HepG2 (cell line): ENCODE measurements at regions not wholly inside any gene's neighbourhood (a gene's known extent, or its start where the extent isn't known, plus 50 kb on each side); places are given as distances from the start of the nearest gene placed in this dataset.

ENCODE experiments used
- CCAR2 ChIP-seq: fragments of 200-400 bp; formaldehyde crosslinking; optimal IDR thresholded peaks from 2 replicates; pipeline ENCODE3; 2018; ENCODE audit warnings: low read depth, mild to moderate bottlenecking, low read length, moderate library complexity
- CHCHD3 ChIP-seq: sonication (generic); formaldehyde crosslinking; IDR thresholded peaks from 2 replicates; pipeline ENCODE4 v1.8.0; 2022; ENCODE audit warnings: mild to moderate bottlenecking, missing genetic modification reagents, moderate library complexity
- DPF2 ChIP-seq: sonication (generic); formaldehyde crosslinking; IDR thresholded peaks from 2 replicates; pipeline ENCODE4 v1.4.0; 2020; ENCODE audit warnings: mild to moderate bottlenecking, low read depth, missing genetic modification reagents, borderline replicate concordance
- FOXC1 ChIP-seq: sonication (generic); formaldehyde crosslinking; IDR thresholded peaks from 2 replicates; pipeline ENCODE4 v1.8.0; 2022; ENCODE audit warnings: mild to moderate bottlenecking, missing genetic modification reagents, borderline replicate concordance
- HHEX ChIP-seq: IDR thresholded peaks from 2 replicates; pipeline ENCODE4 v1.6.1; 2016; ENCODE audit warnings: control low read depth
- HMG20A ChIP-seq: IDR thresholded peaks from 2 replicates; pipeline ENCODE4 v1.6.1; 2016; ENCODE audit warnings: borderline replicate concordance
- HMGXB4 ChIP-seq, 2 experiments: sonication (generic) in 1 of 2; formaldehyde crosslinking in 1 of 2; IDR thresholded peaks; 2 replicates each; pipeline versions ENCODE4 v1.4.0 to v1.6.1; 2018 to 2020; ENCODE audit warnings: missing genetic modification reagents in 2 of 2, borderline replicate concordance in 1 of 2, low read depth in 1 of 2, mild to moderate bottlenecking in 1 of 2, missing biosample characterization in 1 of 2
- HOMEZ ChIP-seq: IDR thresholded peaks from 2 replicates; pipeline ENCODE4 v1.6.1; 2016; ENCODE audit warnings: low read depth
- IRX3 ChIP-seq: sonication (generic); formaldehyde crosslinking; IDR thresholded peaks from 2 replicates; pipeline ENCODE4 v1.8.1; 2023; ENCODE audit warnings: mild to moderate bottlenecking, low read depth, missing genetic modification reagents, borderline replicate concordance
- JDP2 ChIP-seq: sonication (generic); formaldehyde crosslinking; IDR thresholded peaks from 2 replicates; pipeline ENCODE4 v1.8.1; 2022; ENCODE audit warnings: missing genetic modification reagents, borderline replicate concordance
- LCORL ChIP-seq, 2 experiments: fragments of 450-650 bp in 1 of 2; sonication (generic) in 1 of 2; formaldehyde crosslinking in 1 of 2; IDR thresholded peaks; 2 replicates each; pipeline versions ENCODE4 v1.5.0 to v1.6.1; 2017 to 2020; ENCODE audit warnings: antibody characterized with exemption in 1 of 2, missing genetic modification reagents in 1 of 2
- MAZ ChIP-seq, 2 experiments: sonication (generic) in 1 of 2; formaldehyde crosslinking in 1 of 2; IDR thresholded peaks; 2 replicates each; pipeline versions ENCODE4 v1.5.0 to v1.6.1; 2012 to 2020; ENCODE audit warnings: low read depth in 2 of 2, mild to moderate bottlenecking in 2 of 2, borderline replicate concordance in 1 of 2, improper control_type of control experiment in 1 of 2, low read length in 1 of 2, missing genetic modification reagents in 1 of 2, moderate library complexity in 1 of 2
- NKX3-1 ChIP-seq: sonication (generic); formaldehyde crosslinking; IDR thresholded peaks from 2 replicates; pipeline ENCODE4 v1.5.0; 2020; ENCODE audit warnings: missing genetic modification reagents
- NR1H2 ChIP-seq: sonication (generic); formaldehyde crosslinking; IDR thresholded peaks from 2 replicates; pipeline ENCODE4 v1.8.1; 2022; ENCODE audit warnings: low read depth, missing genetic modification reagents, borderline replicate concordance
- RBAK ChIP-seq: sonication (generic); formaldehyde crosslinking; IDR thresholded peaks from 2 replicates; pipeline ENCODE4 v1.5.1; 2020; ENCODE audit warnings: mild to moderate bottlenecking, missing genetic modification reagents
- RFXAP ChIP-seq: sonication (generic); formaldehyde crosslinking; IDR thresholded peaks from 2 replicates; pipeline ENCODE4 v1.4.0; 2020; ENCODE audit warnings: missing genetic modification reagents, borderline replicate concordance
- RNF2 ChIP-seq: fragments of 450-650 bp; conservative IDR thresholded peaks from 2 replicates; pipeline ENCODE4 v1.6.1; 2016; ENCODE audit warnings: low read depth
- SP2 ChIP-seq: sonication (generic); formaldehyde crosslinking; IDR thresholded peaks from 2 replicates; pipeline ENCODE4 v1.5.1; 2020; ENCODE audit warnings: mild to moderate bottlenecking, missing genetic modification reagents
- SP5 ChIP-seq: IDR thresholded peaks from 2 replicates; pipeline ENCODE4 v1.6.1; 2016; ENCODE audit warnings: low read depth, borderline replicate concordance
- TGIF2 ChIP-seq: IDR thresholded peaks from 2 replicates; pipeline ENCODE4 v1.6.1; 2016; ENCODE audit warnings: control low read depth, missing compliant biosample characterization
- U2AF2 ChIP-seq: fragments of 200-400 bp; formaldehyde crosslinking; IDR thresholded peaks from 2 replicates; pipeline ENCODE4 v1.6.1; 2017; ENCODE audit warnings: low read depth, mild to moderate bottlenecking, low read length
- ZNF260 ChIP-seq: sonication (generic); formaldehyde crosslinking; IDR thresholded peaks from 2 replicates; pipeline ENCODE4 v1.4.0; 2020; ENCODE audit warnings: missing genetic modification reagents, low read depth, mild to moderate bottlenecking, borderline replicate concordance
- ZNF564 ChIP-seq: sonication (generic); formaldehyde crosslinking; IDR thresholded peaks from 2 replicates; pipeline ENCODE4 v1.8.1; 2023; ENCODE audit warnings: mild to moderate bottlenecking, missing genetic modification reagents
- ZNF644 ChIP-seq: IDR thresholded peaks from 2 replicates; pipeline ENCODE4 v1.6.1; 2016; ENCODE audit warnings: low read depth
- ZNF766 ChIP-seq: sonication (generic); formaldehyde crosslinking; IDR thresholded peaks from 2 replicates; pipeline ENCODE4 v1.5.0; 2020; ENCODE audit warnings: missing genetic modification reagents, borderline replicate concordance
- ZNF773 ChIP-seq: sonication (generic); formaldehyde crosslinking; IDR thresholded peaks from 2 replicates; pipeline ENCODE4 v1.4.0; 2020; ENCODE audit warnings: missing genetic modification reagents, borderline replicate concordance
- ZNF781 ChIP-seq: sonication (generic); formaldehyde crosslinking; IDR thresholded peaks from 2 replicates; pipeline ENCODE4 v1.5.1; 2020; ENCODE audit warnings: borderline replicate concordance, mild to moderate bottlenecking, missing genetic modification reagents; ENCODE audit errors: not compliant biosample characterization
- ZNF879 ChIP-seq: sonication (generic); formaldehyde crosslinking; IDR thresholded peaks from 2 replicates; pipeline ENCODE4 v1.8.1; 2023; ENCODE audit warnings: missing genetic modification reagents

GRCh38 chr1:245045087-245045881 lies 109.5 kb upstream of the KIF26B start (continued):
- TF ChIP-seq HOMEZ (CRISPR knock-in tag) (peak; percentile 99), IRX3 (CRISPR knock-in tag) (no peak), ZNF879 (CRISPR knock-in tag) (no peak), HHEX (CRISPR knock-in tag) (no peak), DPF2 (0 out of 2 replicates have a peak, but pooled peaks have one; percentile 17), LCORL (IDR thresholded peaks at IDR 0.05) (no peak; the same call in 1 of the 2 replicates), LCORL (CRISPR knock-in tag; IDR thresholded peaks at IDR 0.05) (peak; percentile 40; the same call in 1 of the 2 replicates), FOXC1 (peak; percentile 76; the same call in 1 of the 2 replicates), SP2 (CRISPR knock-in tag) (peak; percentile 37; the same call in 1 of the 2 replicates), HMG20A (no peak), MAZ (IDR thresholded peaks at IDR 0.05; ENCODE audit: borderline replicate concordance, low read depth, low read length) (0 out of 2 replicates have a peak, but pooled peaks have one; percentile 28), MAZ (CRISPR knock-in tag; IDR thresholded peaks at IDR 0.05; ENCODE audit: low read depth) (peak; percentile 60; the same call in 1 of the 2 replicates), SP5 (CRISPR knock-in tag) (peak; percentile 12; the same call in 1 of the 2 replicates), U2AF2 (no peak), NR1H2 (CRISPR knock-in tag) (no peak), ZNF766 (CRISPR knock-in tag) (no peak), ZNF773 (CRISPR knock-in tag) (no peak), ZNF564 (CRISPR knock-in tag) (no peak), ZNF644 (peak; percentile 88), TGIF2 (CRISPR knock-in tag) (no peak), ZNF260 (CRISPR knock-in tag) (no peak), RBAK (CRISPR knock-in tag) (no peak), CCAR2 (no peak), HMGXB4 (CRISPR knock-in tag; IDR thresholded peaks at IDR 0.05; ENCODE audit: borderline replicate concordance in 1 of 2, low read depth in 1 of 2) (peak in 1 of 2 experiments; percentile 50; a peak in 2 of 4 replicates), NKX3-1 (CRISPR knock-in tag) (no peak), ZNF781 (no peak), RNF2 (no peak), JDP2 (no peak), RFXAP (CRISPR knock-in tag) (peak; percentile 59; the same call in 1 of the 2 replicates), CHCHD3 (CRISPR knock-in tag) (no peak)
